ENCODE measurements at regions not wholly inside any gene's neighbourhood (a gene's known extent, or its start where the extent isn't known, plus 50 kb on each side); places are given as distances from the start of the nearest gene placed in this dataset.
"Not testable (repeated sequence)": the region's sequence is repeated elsewhere in the genome, so short reads cannot be mapped to it uniquely, and the experiment has no call there.

- DNase-seq (ENCODE audit: low read depth, low spot score), result no peak
Measured at GRCh38 chr6:125587666-125588632, 161.5 kb upstream of the HEY2 start.

GRCh38 chr6:125591796-125592195 is 157.6 kb upstream of the HEY2 start:
- not testable (repeated sequence) for DNase-seq (ENCODE audit: low read depth, low spot score)

GRCh38 chr6:125593746-125594145 is 155.7 kb upstream of the HEY2 start:
- DNase-seq (ENCODE audit: low read depth, low spot score), result no peak

- no peak for DNase-seq (ENCODE audit: low read depth, low spot score)
Measured at GRCh38 chr6:125596020-125596419, 153.4 kb upstream of the HEY2 start.

GRCh38 chr6:125597411-125598253 is 151.8 kb upstream of the HEY2 start:
- no peak for DNase-seq (ENCODE audit: low read depth, low spot score)

GRCh38 chr6:125598422-125598821 is 151.0 kb upstream of the HEY2 start:
- DNase-seq (ENCODE audit: low read depth, low spot score), result no peak

GRCh38 chr6:125604257-125604656 is 145.2 kb upstream of the HEY2 start:
- no peak for DNase-seq (ENCODE audit: low read depth, low spot score)

GRCh38 chr6:125611573-125612344 is 137.7 kb upstream of the HEY2 start:
- DNase-seq (ENCODE audit: low read depth, low spot score), result peak; percentile 93

GRCh38 chr6:125612345-125612846 is 137.0 kb upstream of the HEY2 start:
- peak; percentile 39 for DNase-seq (ENCODE audit: low read depth, low spot score)

- DNase-seq (ENCODE audit: low read depth, low spot score), result no peak
Measured at GRCh38 chr6:125618629-125619028, 130.8 kb upstream of the HEY2 start.

- DNase-seq (ENCODE audit: low read depth, low spot score), result no peak
Measured at GRCh38 chr6:125623085-125623484, 126.3 kb upstream of the HEY2 start.

- no peak for DNase-seq (ENCODE audit: low read depth, low spot score)
Measured at GRCh38 chr6:125631165-125631564, 118.3 kb upstream of the HEY2 start.

- not testable (repeated sequence) for DNase-seq (ENCODE audit: low read depth, low spot score)
Measured at GRCh38 chr6:125636011-125636410, 113.4 kb upstream of the HEY2 start.

GRCh38 chr6:125636671-125637070 is 112.8 kb upstream of the HEY2 start:
- DNase-seq (ENCODE audit: low read depth, low spot score), result no peak

- no peak for DNase-seq (ENCODE audit: low read depth, low spot score)
Measured at GRCh38 chr6:125637207-125637606, 112.2 kb upstream of the HEY2 start.

- no peak for DNase-seq (ENCODE audit: low read depth, low spot score)
Measured at GRCh38 chr6:125639466-125640020, 109.9 kb upstream of the HEY2 start.

GRCh38 chr6:125640441-125641150 is 108.8 kb upstream of the HEY2 start:
- DNase-seq (ENCODE audit: low read depth, low spot score), result peak; percentile 64

GRCh38 chr6:125643967-125644661 is 105.3 kb upstream of the HEY2 start:
- DNase-seq (ENCODE audit: low read depth, low spot score), result not testable (repeated sequence)

GRCh38 chr6:125647391-125647790 is 102.0 kb upstream of the HEY2 start:
- no peak for DNase-seq (ENCODE audit: low read depth, low spot score)

GRCh38 chr6:125653752-125654151 is 95.7 kb upstream of the HEY2 start:
- DNase-seq (ENCODE audit: low read depth, low spot score), result not testable (repeated sequence)

All from smooth muscle cell of the brain vasculature (primary cell).